Left lung (tissue), 4 donors: ENCODE measurements at regions not wholly inside any gene's neighbourhood (a gene's known extent, or its start where the extent isn't known, plus 50 kb on each side); places are given as distances from the start of the nearest gene placed in this dataset.

ENCODE experiments used
- ATAC-seq: fragments of 200-7000 bp; cut with Tn5 transposase; one replicate; pipeline ENCODE4 v1.9.1; 2020; ENCODE audit warnings: moderate library complexity
- DNase-seq, 4 donors: peaks; one replicate each; pipeline ENCODE4 v3.0.0-alpha.2; 2013 to 2020
- H3K27ac ChIP-seq, 2 donors: fragments of 200-600 bp; sonication (generic) in 1 of 2; one replicate each; pipeline versions ENCODE4 v1.5.0 to v1.8.0; 2020 to 2021
- H3K27me3 ChIP-seq, 2 donors: fragments of 200-600 bp; sonication (generic) in 1 of 2; one replicate each; pipeline versions ENCODE4 v1.5.0 to v1.8.0; 2020 to 2021
- H3K36me3 ChIP-seq, 2 donors: fragments of 200-600 bp; sonication (generic) in 1 of 2; one replicate each; pipeline versions ENCODE4 v1.5.0 to v1.8.0; 2020 to 2021
- H3K4me1 ChIP-seq, 2 donors: fragments of 200-600 bp; one replicate each; pipeline ENCODE4 v1.8.0; 2021
- H3K4me3 ChIP-seq, 2 donors: fragments of 200-600 bp; sonication (generic) in 1 of 2; one replicate each; pipeline versions ENCODE4 v1.5.0 to v1.8.0; 2020 to 2021; ENCODE audit warnings: mild to moderate bottlenecking in 1 of 2
- H3K9me3 ChIP-seq, 2 donors: fragments of 200-600 bp; sonication (generic) in 1 of 2; one replicate each; pipeline versions ENCODE4 v1.5.0 to v1.8.0; 2020 to 2021
- CTCF ChIP-seq, 2 donors: fragments of 200-600 bp; sonication (generic) in 1 of 2; IDR thresholded peaks; one replicate each; pipeline versions ENCODE4 v1.5.0 to v1.8.0; 2021; ENCODE audit warnings: antibody characterized with exemption in 2 of 2
- intact Hi-C, 2 donors: fragments of 100-400 bp; cut with DNase I; formaldehyde crosslinking; loops; one replicate each; pipeline versions ENCODE4 v1.11.2 to v1.14.2; 2022
- donor health status: DM: no; HTN: yes; CAD: no.
- donor health status: DM: no; HTN: no; CAD: no.

- intact Hi-C loops, result no loop called here
- Histone ChIP-seq H3K9me3 (no peaks in the 10 kb centered on the region), H3K4me3 (no peak overlapping the region), H3K4me1 (no peaks in the 10 kb centered on the region), H3K36me3 (no peaks in the 10 kb centered on the region), H3K27me3 (no peaks in the 10 kb centered on the region), H3K27ac (no peak overlapping the region)
- no peak for DNase-seq
- ATAC-seq, result no peak
- no peak for TF ChIP-seq CTCF (IDR thresholded peaks at IDR 0.05)
Measured at GRCh38 chr4:134463771-134464170, 262.2 kb upstream of the PABPC4L start.

GRCh38 chr4:134426821-134427220 lies 225.2 kb upstream of the PABPC4L start:
- no peaks in the 10 kb centered on the region for H3K36me3 ChIP-seq
- no peaks in the 10 kb centered on the region for H3K4me1 ChIP-seq
- no peak overlapping the region for H3K4me3 ChIP-seq
- H3K9me3 ChIP-seq, result no peaks in the 10 kb centered on the region
- TF ChIP-seq CTCF (IDR thresholded peaks at IDR 0.05), result no peak
- DNase-seq (no peak), ATAC-seq (no peak)
- H3K27me3 ChIP-seq, result no peaks in the 10 kb centered on the region
- intact Hi-C loops, result no loop called here
- H3K27ac ChIP-seq, result no peak overlapping the region

GRCh38 chr4:134425756-134426155 lies 224.2 kb upstream of the PABPC4L start:
- no peaks in the 10 kb centered on the region for H3K27me3 ChIP-seq
- no peak overlapping the region for H3K4me3 ChIP-seq
- ATAC-seq (no peak), DNase-seq (no peak)
- intact Hi-C loops, result no loop called here
- no peak for TF ChIP-seq CTCF (IDR thresholded peaks at IDR 0.05)
- H3K36me3 ChIP-seq, result no peaks in the 10 kb centered on the region
- no peaks in the 10 kb centered on the region for H3K9me3 ChIP-seq
- no peak overlapping the region for H3K27ac ChIP-seq
- no peaks in the 10 kb centered on the region for H3K4me1 ChIP-seq

GRCh38 chr4:134422776-134423175 lies 221.2 kb upstream of the PABPC4L start:
- DNase-seq (no peak), ATAC-seq (no peak)
- Histone ChIP-seq H3K27ac (no peak overlapping the region), H3K4me3 (no peak overlapping the region), H3K36me3 (no peaks in the 10 kb centered on the region), H3K4me1 (no peaks in the 10 kb centered on the region), H3K9me3 (no peaks in the 10 kb centered on the region), H3K27me3 (no peaks in the 10 kb centered on the region)
- no peak for TF ChIP-seq CTCF (IDR thresholded peaks at IDR 0.05)
- intact Hi-C loops, result no loop called here

GRCh38 chr4:134421734-134422133 lies 220.1 kb upstream of the PABPC4L start:
- H3K9me3 ChIP-seq, result no peaks in the 10 kb centered on the region
- ATAC-seq, result no peak
- no peak for DNase-seq
- no peak for TF ChIP-seq CTCF (IDR thresholded peaks at IDR 0.05)
- H3K4me1 ChIP-seq, result no peaks in the 10 kb centered on the region
- H3K36me3 ChIP-seq, result no peaks in the 10 kb centered on the region
- H3K4me3 ChIP-seq, result no peak overlapping the region
- intact Hi-C loops, result no loop called here
- H3K27me3 ChIP-seq, result no peaks in the 10 kb centered on the region
- H3K27ac ChIP-seq, result no peak overlapping the region
